Pancreas (tissue), 10 donors: ENCODE measurements at regions not wholly inside any gene's neighbourhood (a gene's known extent, or its start where the extent isn't known, plus 50 kb on each side); places are given as distances from the start of the nearest gene placed in this dataset.
"Not testable (repeated sequence)": the region's sequence is repeated elsewhere in the genome, so short reads cannot be mapped to it uniquely, and the experiment has no call there.

Experiments used
- ATAC-seq, 4 donors: fragments of 200-7000 bp; cut with Tn5 transposase; one replicate each; pipeline versions ENCODE4 v1.8.0 to v1.9.1; 2020; ENCODE audit warnings: mild to moderate bottlenecking in 4 of 4, moderate library complexity in 4 of 4
- DNase-seq, 6 donors: peaks; one replicate each; pipeline ENCODE4 v3.0.0-alpha.2; 2020
- FAIRE-seq: peaks from 2 replicates; lab custom pipeline; 2012; peaks lifted over from hg19 to GRCh38; lab: Jason Lieb, UNC
- H3K27ac ChIP-seq, 4 donors: fragments of 200-600 bp; sonication (generic); 1 replicate in 3 of 4; 2 replicates in 1 of 4; pipeline versions ENCODE4 v1.5.0 to v1.8.0; 2020
- H3K27me3 ChIP-seq, 4 donors: fragments of 200-600 bp; one replicate each; pipeline ENCODE4 v1.8.0; 2021
- H3K36me3 ChIP-seq, 3 donors: fragments of 200-600 bp; sonication (generic) in 1 of 3; one replicate each; pipeline versions ENCODE4 v1.5.0 to v1.8.0; 2020 to 2021
- H3K4me1 ChIP-seq, 3 donors: fragments of 200-600 bp; one replicate each; pipeline ENCODE4 v1.8.0; 2021
- H3K4me3 ChIP-seq, 4 donors: fragments of 200-600 bp; sonication (generic) in 2 of 4; one replicate each; pipeline versions ENCODE4 v1.5.0 to v1.8.0; 2020 to 2021
- H3K9me3 ChIP-seq, 4 donors: fragments of 200-600 bp; one replicate each; pipeline ENCODE4 v1.8.0; 2021
- CTCF ChIP-seq, 4 donors: fragments of 200-600 bp; sonication (generic) in 3 of 4; IDR thresholded peaks; one replicate each; pipeline versions ENCODE4 v1.5.0 to v1.8.0; 2021; ENCODE audit warnings: antibody characterized with exemption in 4 of 4
- WGBS, 2 donors: extraction: QIAGEN DNeasy Blood & Tissue Kit; methylation state at CpG; one replicate each; pipeline ENCODE4 v1.1.7; 2013; 5-methylcytosine and 5-hydroxymethylcytosine counted together
- intact Hi-C, 3 donors: fragments of 100-400 bp; cut with DNase I; formaldehyde crosslinking; loops; one replicate each; pipeline versions ENCODE4 v1.11.1 to v1.14.2; 2022
- donor health status: healthy with polysubstance abuse.
- donor health status: DM: no; HTN: no; CAD: no; lungs with moderate emphysema.
- donor health status: DM: no; HTN: no; CAD: no.
- donor health status: control.
- donor health status: control.
- donor health status: Bipolar disorder and iron deficiency.
- donor health status: DM: yes; HTN: yes; CAD: no.
- donor health status: DM: no; HTN: no; CAD: no.
- donor health status: DM: no; HTN: no; CAD: no.
- donor health status: DM: yes; HTN: yes; CAD: no.

DNA sequence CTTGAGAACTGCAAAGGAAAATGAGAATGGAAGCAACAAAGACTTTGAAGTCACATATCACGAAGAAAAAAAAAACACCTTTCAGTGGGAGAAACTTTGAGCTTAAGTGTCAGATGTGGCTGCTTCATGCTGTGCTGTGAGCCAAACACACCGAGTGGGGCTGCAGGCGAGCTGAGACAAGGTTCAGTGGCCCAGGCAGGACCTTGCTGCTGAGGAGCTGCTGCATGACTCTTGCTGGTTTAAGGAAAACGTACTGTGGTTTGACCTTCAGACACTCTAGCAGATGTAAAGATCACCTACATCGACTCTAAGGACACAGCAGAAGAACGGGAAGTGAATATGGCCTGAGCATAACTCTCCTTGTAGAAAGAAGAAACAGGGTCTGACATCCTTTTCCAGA lies 118.1 kb upstream of the OR4E1 start:
- H3K4me3 ChIP-seq, result no peak overlapping the region
- 35 to 41% methylated on average over 6 of the region's 6 CpGs for WGBS, 2 donors
- intact Hi-C loops, result no loop called here
- DNase-seq, result no peak
- H3K4me1 ChIP-seq, result no peaks in the 10 kb centered on the region
- no peaks in the 10 kb centered on the region for H3K36me3 ChIP-seq
- H3K27me3 ChIP-seq, result no peaks in the 10 kb centered on the region
- no peak overlapping the region for H3K27ac ChIP-seq
- no peak for ATAC-seq
- TF ChIP-seq CTCF (IDR thresholded peaks at IDR 0.05), result no peak
- FAIRE-seq, result no peak
- H3K9me3 ChIP-seq, result no peaks in the 10 kb centered on the region

- FAIRE-seq, H3K27ac ChIP-seq, H3K27me3 ChIP-seq, ATAC-seq, intact Hi-C loops, H3K9me3 ChIP-seq, H3K4me3 ChIP-seq, DNase-seq, H3K4me1 ChIP-seq, H3K36me3 ChIP-seq: not testable (repeated sequence)
- 34 to 65% methylated on average over 1 of the region's 1 CpG for WGBS, 2 donors
These were observed 115.1 kb upstream of the OR4E1 start for GRCh38 chr14:21788687-21789086.

GRCh38 chr14:21787242-21787641 lies 113.6 kb upstream of the OR4E1 start:
- 74 to 78% methylated on average over 1 of the region's 1 CpG for WGBS, 2 donors
- FAIRE-seq, intact Hi-C loops, DNase-seq, H3K27ac ChIP-seq, H3K4me1 ChIP-seq, ATAC-seq, H3K9me3 ChIP-seq, H3K36me3 ChIP-seq, H3K27me3 ChIP-seq, H3K4me3 ChIP-seq: not testable (repeated sequence)

- no peaks in the 10 kb centered on the region for H3K9me3 ChIP-seq
- TF ChIP-seq CTCF (IDR thresholded peaks at IDR 0.05), result no peak
- FAIRE-seq (no peak), DNase-seq (peak in 1 of 6 donors; percentile 34), ATAC-seq (no peak)
- H3K4me1 ChIP-seq, result no peaks in the 10 kb centered on the region
- WGBS, 2 donors, result 74 to 81% methylated on average over 6 of the region's 6 CpGs
- no peaks in the 10 kb centered on the region for H3K36me3 ChIP-seq
- intact Hi-C loops, result no loop called here
- H3K27me3 ChIP-seq, result peaks cover 0 to 3% (median 0%) of the 10 kb centered on the region in 4 donors
- H3K27ac ChIP-seq, result no peak overlapping the region
- no peak overlapping the region for H3K4me3 ChIP-seq
These were observed 107.9 kb upstream of the OR4E1 start for GRCh38 chr14:21781543-21781942.

DNA sequence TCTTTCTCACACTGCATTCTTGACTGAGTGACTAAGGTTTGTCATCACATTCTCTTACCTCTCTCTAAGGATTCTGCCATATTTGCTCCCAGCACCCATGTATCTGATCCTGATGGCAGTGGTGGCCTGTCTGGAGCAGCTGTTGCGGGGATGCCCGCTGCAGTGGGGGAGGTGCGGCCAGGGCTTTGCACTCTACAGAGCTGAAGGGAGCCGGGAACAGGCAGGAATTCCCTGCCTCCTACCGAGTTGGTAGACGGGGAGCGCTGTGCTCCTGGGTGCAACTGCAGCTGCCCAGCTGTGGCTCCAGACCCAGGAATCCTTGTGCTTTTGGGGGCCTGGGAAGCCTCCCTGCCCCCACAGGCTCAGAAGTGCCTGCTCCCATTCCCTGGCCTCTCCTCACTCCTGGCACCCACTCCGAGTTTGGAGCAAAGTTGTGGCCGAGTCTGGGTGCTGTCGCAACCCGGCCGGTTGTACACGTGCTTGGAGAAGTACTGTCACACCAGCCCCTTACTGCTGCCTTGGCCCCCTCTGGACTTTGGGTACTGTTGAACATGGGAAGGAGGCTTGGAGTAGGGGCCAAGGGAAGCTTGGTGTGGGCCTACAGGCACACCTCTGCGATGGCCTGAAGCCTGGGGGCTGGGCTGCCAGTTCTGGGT lies 106.9 kb upstream of the OR4E1 start:
- no peak for TF ChIP-seq CTCF (IDR thresholded peaks at IDR 0.05)
- 61 to 78% methylated on average over 14 of the region's 14 CpGs for WGBS, 2 donors

DNA sequence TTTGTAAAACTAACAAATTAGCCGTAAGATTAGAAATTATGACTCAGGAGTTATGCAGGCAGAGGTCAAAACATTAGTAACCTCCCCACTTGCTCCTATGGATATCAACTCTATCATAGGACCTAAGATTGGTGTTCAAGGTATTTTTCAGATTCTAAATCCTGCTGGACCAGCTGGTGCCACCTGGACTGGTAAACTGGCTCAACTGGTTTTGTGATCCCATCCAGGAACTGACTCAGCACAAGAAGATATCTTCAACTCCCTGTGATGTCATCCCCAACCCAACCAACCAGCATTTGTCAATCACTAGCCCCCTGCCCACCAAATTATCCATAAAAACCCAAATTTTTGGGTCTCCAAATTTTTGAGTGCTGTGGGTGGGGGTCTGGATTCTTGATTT lies 98.1 kb upstream of the OR4E1 start:
- WGBS, 2 donors, result 29 to 40% methylated on average over 1 of the region's 1 CpG
- Histone ChIP-seq H3K27me3 (peaks cover 0 to 5% (median 0%) of the 10 kb centered on the region in 4 donors), H3K4me3 (no peak overlapping the region), H3K36me3 (no peaks in the 10 kb centered on the region), H3K4me1 (no peaks in the 10 kb centered on the region), H3K9me3 (no peaks in the 10 kb centered on the region), H3K27ac (no peak overlapping the region)
- no peak for TF ChIP-seq CTCF (IDR thresholded peaks at IDR 0.05)
- ATAC-seq (no peak), DNase-seq (no peak), FAIRE-seq (no peak)
- intact Hi-C loops, result no loop called here

More for the DNA sequence above, 106.9 kb upstream of the OR4E1 start:
- DNase-seq, result peak in 1 of 6 donors; percentile 33
- no peaks in the 10 kb centered on the region for H3K36me3 ChIP-seq
- intact Hi-C loops, result no loop called here
- H3K27ac ChIP-seq, result no peak overlapping the region
- no peaks in the 10 kb centered on the region for H3K9me3 ChIP-seq
- H3K4me3 ChIP-seq, result no peak overlapping the region
- peaks cover 0 to 5% (median 1%) of the 10 kb centered on the region in 4 donors for H3K27me3 ChIP-seq
- no peak for FAIRE-seq
- ATAC-seq, result no peak
- H3K4me1 ChIP-seq, result no peaks in the 10 kb centered on the region
